Astrocyte of the cerebellum (primary cell): ENCODE measurements at regions not wholly inside any gene's neighbourhood (a gene's known extent, or its start where the extent isn't known, plus 50 kb on each side); places are given as distances from the start of the nearest gene placed in this dataset.

Source experiments
- DNase-seq: peaks from one replicate; pipeline ENCODE4 v3.0.0-alpha.2; 2011; ENCODE audit warnings: low read depth
- H3K4me3 ChIP-seq: 2 replicates; pipeline ENCODE4 v1.5.1; 2011; ENCODE audit warnings: mild to moderate bottlenecking, low read depth, low read length, moderate library complexity
- in situ Hi-C: cut with HindIII; loops from 2 replicates; pipeline ENCODE4 v1.10.0; 2017; ENCODE audit warnings: low sequenced_read_pairs
- TF ChIP-seq, protein P1 (sequence below): IDR thresholded peaks from 2 replicates; pipeline ENCODE4 v1.5.1; 2012; ENCODE audit warnings: low read length, low read depth, moderate library complexity, mild to moderate bottlenecking; ENCODE audit errors: missing control alignments

- no peak for DNase-seq
- no peak overlapping the region for H3K4me3 ChIP-seq
- TF ChIP-seq, protein P1, sequence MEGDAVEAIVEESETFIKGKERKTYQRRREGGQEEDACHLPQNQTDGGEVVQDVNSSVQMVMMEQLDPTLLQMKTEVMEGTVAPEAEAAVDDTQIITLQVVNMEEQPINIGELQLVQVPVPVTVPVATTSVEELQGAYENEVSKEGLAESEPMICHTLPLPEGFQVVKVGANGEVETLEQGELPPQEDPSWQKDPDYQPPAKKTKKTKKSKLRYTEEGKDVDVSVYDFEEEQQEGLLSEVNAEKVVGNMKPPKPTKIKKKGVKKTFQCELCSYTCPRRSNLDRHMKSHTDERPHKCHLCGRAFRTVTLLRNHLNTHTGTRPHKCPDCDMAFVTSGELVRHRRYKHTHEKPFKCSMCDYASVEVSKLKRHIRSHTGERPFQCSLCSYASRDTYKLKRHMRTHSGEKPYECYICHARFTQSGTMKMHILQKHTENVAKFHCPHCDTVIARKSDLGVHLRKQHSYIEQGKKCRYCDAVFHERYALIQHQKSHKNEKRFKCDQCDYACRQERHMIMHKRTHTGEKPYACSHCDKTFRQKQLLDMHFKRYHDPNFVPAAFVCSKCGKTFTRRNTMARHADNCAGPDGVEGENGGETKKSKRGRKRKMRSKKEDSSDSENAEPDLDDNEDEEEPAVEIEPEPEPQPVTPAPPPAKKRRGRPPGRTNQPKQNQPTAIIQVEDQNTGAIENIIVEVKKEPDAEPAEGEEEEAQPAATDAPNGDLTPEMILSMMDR: no peak
- in situ Hi-C loops: loop anchor here (25.0 kb wide), 1 partner anchor 173 kb away; no protein-coding TSS in a partner anchor
These were observed 413.5 kb downstream of the OCA2 start for GRCh38 chr15:27685644-27686043.

GRCh38 chr15:27683121-27683520 lies 416.0 kb downstream of the OCA2 start:
- no peak overlapping the region for H3K4me3 ChIP-seq
- in situ Hi-C loops: loop anchor here (25.0 kb wide), 1 partner anchor 171 kb away; no protein-coding TSS in a partner anchor
- DNase-seq: no peak
- TF ChIP-seq, protein P1: no peak

GRCh38 chr15:27681038-27681437 lies 418.1 kb downstream of the OCA2 start:
- no peak overlapping the region for H3K4me3 ChIP-seq
- in situ Hi-C loops: loop anchor here (25.0 kb wide), 1 partner anchor 169 kb away; no protein-coding TSS in a partner anchor
- TF ChIP-seq, protein P1: peak; percentile 53
- no peak for DNase-seq

DNA sequence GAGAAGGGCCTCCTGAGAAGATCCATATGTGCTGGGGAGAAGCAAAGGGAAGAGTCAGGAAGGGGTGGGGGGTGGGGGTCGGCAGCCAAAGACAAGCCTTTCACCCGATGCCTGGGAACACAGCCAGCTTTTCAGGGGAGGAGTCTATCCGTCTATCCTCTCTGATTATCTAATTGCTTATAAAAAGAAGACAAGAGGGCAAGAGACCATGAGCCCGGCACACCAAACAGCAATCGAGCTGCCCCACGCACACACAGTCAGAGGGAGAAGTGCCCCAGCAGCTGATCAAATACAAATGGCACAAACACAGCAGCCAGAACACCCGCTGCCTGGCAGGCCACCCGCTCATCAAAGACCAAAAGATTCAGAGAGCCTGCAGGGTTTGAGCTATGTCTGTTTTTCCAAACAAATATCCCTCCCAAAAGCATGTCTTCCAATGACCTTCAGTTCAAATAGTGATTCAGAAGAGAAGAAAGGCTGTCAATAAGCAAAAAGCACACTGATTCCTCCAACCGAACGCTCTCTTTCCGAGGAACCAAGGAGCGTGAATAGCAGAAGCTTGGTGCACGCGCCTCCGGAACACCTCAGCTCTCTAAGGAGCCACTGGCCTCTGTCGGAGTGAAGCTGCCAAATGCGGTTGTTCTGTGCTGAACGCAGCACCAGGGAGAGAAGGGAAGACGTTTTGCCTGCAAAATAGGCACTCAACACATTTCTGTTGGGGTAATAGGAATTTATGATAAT lies 419.2 kb downstream of the OCA2 start:
- in situ Hi-C loops: loop anchor here (25.0 kb wide), 1 partner anchor 168 kb away; no protein-coding TSS in a partner anchor
- DNase-seq: no peak

GRCh38 chr15:27679203-27679602 lies 419.9 kb downstream of the OCA2 start:
- TF ChIP-seq, protein P1: no peak
- in situ Hi-C loops: loop anchor here (25.0 kb wide), 1 partner anchor 167 kb away; no protein-coding TSS in a partner anchor
- no peak for DNase-seq
- H3K4me3 ChIP-seq: no peak overlapping the region

More for the DNA sequence above, 419.2 kb downstream of the OCA2 start:
- no peak overlapping the region for H3K4me3 ChIP-seq
- TF ChIP-seq, protein P1: no peak

GRCh38 chr15:27677951-27678350 lies 421.2 kb downstream of the OCA2 start:
- in situ Hi-C loops: loop anchor here (25.0 kb wide), 1 partner anchor 166 kb away; no protein-coding TSS in a partner anchor
- H3K4me3 ChIP-seq: no peak overlapping the region
- DNase-seq: no peak
- TF ChIP-seq, protein P1: no peak
